Large intestine (tissue), 3 donors: ENCODE measurements at regions not wholly inside any gene's neighbourhood (a gene's known extent, or its start where the extent isn't known, plus 50 kb on each side); places are given as distances from the start of the nearest gene placed in this dataset.
A peak's percentile ranks its signal among the peaks of the same experiment; 100 is the strongest.
"Not testable (repeated sequence)": the region's sequence is repeated elsewhere in the genome, so short reads cannot be mapped to it uniquely, and the experiment has no call there.

ENCODE experiments used
- DNase-seq, 2 donors: peaks; one replicate each; pipeline versions ENCODE4 v3.0.0 to v3.0.0-alpha.2; 2013
- H3K27ac ChIP-seq: one replicate; pipeline ENCODE4 v1.5.1; 2013; ENCODE audit warnings: low read length
- H3K27me3 ChIP-seq: 2 replicates; pipeline ENCODE4 v1.6.1; 2013; ENCODE audit warnings: low read length; ENCODE audit not compliant: control insufficient read depth, insufficient read depth
- H3K36me3 ChIP-seq: 2 replicates; pipeline ENCODE4 v1.6.1; 2013; ENCODE audit warnings: low read length; ENCODE audit not compliant: control insufficient read depth, insufficient read depth
- H3K4me1 ChIP-seq: one replicate; pipeline ENCODE4 v1.6.1; 2013; ENCODE audit warnings: low read length; ENCODE audit not compliant: control insufficient read depth, insufficient read depth
- H3K4me3 ChIP-seq: one replicate; pipeline ENCODE4 v1.5.1; 2013; ENCODE audit warnings: low read length
- H3K9me3 ChIP-seq: one replicate; pipeline ENCODE4 v1.6.1; 2013; ENCODE audit warnings: mild to moderate bottlenecking, low read depth, low read length, moderate library complexity; ENCODE audit not compliant: control insufficient read depth
- WGBS: methylation state at CpG from one replicate; pipeline ENCODE4 v1.1.5; 2013; ENCODE audit warnings: low lambda C conversion rate; ENCODE audit not compliant: insufficient coverage; 5-methylcytosine and 5-hydroxymethylcytosine counted together

- H3K9me3 ChIP-seq = no peaks in the 10 kb centered on the region
- no peaks in the 10 kb centered on the region for H3K36me3 ChIP-seq
- no peak overlapping the region for H3K4me3 ChIP-seq
- no peak for DNase-seq
- 71% methylated on average over 1 of the region's 5 CpGs for WGBS
- H3K27me3 ChIP-seq = peaks cover 12% of the 10 kb centered on the region
- no peaks in the 10 kb centered on the region for H3K4me1 ChIP-seq
- no peak overlapping the region for H3K27ac ChIP-seq
Observed at GRCh38 chr7:69228212-69228811, 370.0 kb upstream of the AUTS2 start.

- peaks cover 12% of the 10 kb centered on the region for H3K27me3 ChIP-seq
- no peak overlapping the region for H3K4me3 ChIP-seq
- 19% methylated on average over 5 of the region's 21 CpGs for WGBS
- DNase-seq = peak in 1 of 2 donors; percentile 46
- H3K4me1 ChIP-seq = no peaks in the 10 kb centered on the region
- H3K27ac ChIP-seq = no peak overlapping the region
- no peaks in the 10 kb centered on the region for H3K36me3 ChIP-seq
- H3K9me3 ChIP-seq = no peaks in the 10 kb centered on the region
Observed at GRCh38 chr7:69232445-69233376, 365.6 kb upstream of the AUTS2 start.

GRCh38 chr7:69237541-69237940 is 360.7 kb upstream of the AUTS2 start:
- Histone ChIP-seq H3K9me3 (no peaks in the 10 kb centered on the region), H3K27ac (no peak overlapping the region), H3K4me3 (no peak overlapping the region), H3K36me3 (no peaks in the 10 kb centered on the region), H3K4me1 (no peaks in the 10 kb centered on the region), H3K27me3 (peaks cover 8% of the 10 kb centered on the region)
- no CpG with 5 or more reads among the region's 8 CpGs for WGBS
- no peak for DNase-seq

GRCh38 chr7:69243016-69243415 is 355.3 kb upstream of the AUTS2 start:
- Histone ChIP-seq H3K4me1 (no peaks in the 10 kb centered on the region), H3K9me3 (no peaks in the 10 kb centered on the region), H3K27me3 (no peaks in the 10 kb centered on the region), H3K27ac (no peak overlapping the region), H3K4me3 (no peak overlapping the region), H3K36me3 (no peaks in the 10 kb centered on the region)
- 71% methylated on average over 1 of the region's 1 CpG for WGBS
- DNase-seq = no peak

- no peaks in the 10 kb centered on the region for H3K27me3 ChIP-seq
- no peak overlapping the region for H3K4me3 ChIP-seq
- no peaks in the 10 kb centered on the region for H3K4me1 ChIP-seq
- no peak overlapping the region for H3K27ac ChIP-seq
- H3K9me3 ChIP-seq = no peaks in the 10 kb centered on the region
- no CpG with 5 or more reads among the region's 2 CpGs for WGBS
- no peaks in the 10 kb centered on the region for H3K36me3 ChIP-seq
- DNase-seq = no peak
Observed at GRCh38 chr7:69244701-69245100, 353.6 kb upstream of the AUTS2 start.

GRCh38 chr7:69245646-69246045 is 352.6 kb upstream of the AUTS2 start:
- DNase-seq = no peak
- Histone ChIP-seq H3K27me3 (no peaks in the 10 kb centered on the region), H3K4me3 (no peak overlapping the region), H3K4me1 (no peaks in the 10 kb centered on the region), H3K9me3 (no peaks in the 10 kb centered on the region), H3K36me3 (no peaks in the 10 kb centered on the region), H3K27ac (no peak overlapping the region)
- no CpG with 5 or more reads among the region's 2 CpGs for WGBS

DNA sequence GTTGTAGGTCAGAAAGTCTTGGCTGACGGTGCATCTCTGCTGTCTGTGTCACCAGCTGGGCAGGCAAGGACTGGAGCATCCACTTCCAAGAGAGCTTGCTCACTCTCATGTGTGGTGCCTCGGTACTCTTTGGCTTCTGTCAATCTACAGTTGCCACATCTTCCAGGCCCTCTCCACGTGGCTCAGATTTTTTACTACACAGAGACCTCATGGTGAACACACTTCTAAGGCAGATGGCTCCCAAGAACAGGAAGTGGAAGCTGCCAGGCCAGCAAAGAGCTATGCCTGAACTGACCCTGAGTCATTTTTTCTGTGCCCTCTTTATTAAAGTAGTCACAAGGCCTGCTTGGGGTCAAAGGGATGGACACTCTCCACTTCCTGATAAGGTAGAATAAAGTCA is 351.5 kb upstream of the AUTS2 start:
- no peaks in the 10 kb centered on the region for H3K27me3 ChIP-seq
- H3K27ac ChIP-seq = no peak overlapping the region
- no peaks in the 10 kb centered on the region for H3K36me3 ChIP-seq
- WGBS = no CpG with 5 or more reads among the region's 3 CpGs
- H3K9me3 ChIP-seq = peaks cover 2% of the 10 kb centered on the region
- DNase-seq = no peak
- H3K4me1 ChIP-seq = no peaks in the 10 kb centered on the region
- H3K4me3 ChIP-seq = no peak overlapping the region

GRCh38 chr7:69248382-69248828 is 349.9 kb upstream of the AUTS2 start:
- DNase-seq = not testable (repeated sequence)

GRCh38 chr7:69250958-69251357 is 347.3 kb upstream of the AUTS2 start:
- no peak overlapping the region for H3K27ac ChIP-seq
- no peak overlapping the region for H3K4me3 ChIP-seq
- no peaks in the 10 kb centered on the region for H3K27me3 ChIP-seq
- no peaks in the 10 kb centered on the region for H3K4me1 ChIP-seq
- DNase-seq = no peak
- H3K36me3 ChIP-seq = no peaks in the 10 kb centered on the region
- H3K9me3 ChIP-seq = peaks cover 2% of the 10 kb centered on the region
- 40% methylated on average over 1 of the region's 5 CpGs for WGBS

More at GRCh38 chr7:69248382-69248828, 349.9 kb upstream of the AUTS2 start:
- not testable (repeated sequence) for H3K9me3 ChIP-seq, H3K27me3 ChIP-seq, H3K36me3 ChIP-seq, H3K4me1 ChIP-seq, H3K4me3 ChIP-seq, H3K27ac ChIP-seq
- no CpG with 5 or more reads among the region's 2 CpGs for WGBS

- H3K36me3 ChIP-seq = no peaks in the 10 kb centered on the region
- H3K9me3 ChIP-seq = peaks cover 2% of the 10 kb centered on the region
- no peaks in the 10 kb centered on the region for H3K27me3 ChIP-seq
- DNase-seq = no peak
- H3K4me1 ChIP-seq = no peaks in the 10 kb centered on the region
- H3K4me3 ChIP-seq = no peak overlapping the region
- H3K27ac ChIP-seq = no peak overlapping the region
Observed at GRCh38 chr7:69254643-69255042, 343.6 kb upstream of the AUTS2 start.
